Mucosa of descending colon (tissue), 3 donors: ENCODE measurements at regions not wholly inside any gene's neighbourhood (a gene's known extent, or its start where the extent isn't known, plus 50 kb on each side); places are given as distances from the start of the nearest gene placed in this dataset.

Experiments
- ATAC-seq: fragments of 200-7000 bp; cut with Tn5 transposase; one replicate; pipeline ENCODE4 v1.9.1; 2020; ENCODE audit warnings: mild to moderate bottlenecking, moderate library complexity
- DNase-seq, 3 donors: peaks; one replicate each; pipeline ENCODE4 v3.0.0-alpha.2; 2020
- H3K36me3 ChIP-seq: fragments of 200-600 bp; one replicate; pipeline ENCODE4 v1.8.0; 2021; ENCODE audit warnings: low read depth, mild to moderate bottlenecking
- H3K4me1 ChIP-seq: fragments of 200-600 bp; one replicate; pipeline ENCODE4 v1.8.0; 2021; ENCODE audit warnings: low read depth, mild to moderate bottlenecking
- H3K4me3 ChIP-seq: fragments of 200-600 bp; one replicate; pipeline ENCODE4 v1.8.0; 2021; ENCODE audit warnings: mild to moderate bottlenecking
- H3K9me3 ChIP-seq: fragments of 200-600 bp; one replicate; pipeline ENCODE4 v1.8.0; 2021; ENCODE audit warnings: mild to moderate bottlenecking
- intact Hi-C, 2 donors: fragments of 100-400 bp; cut with DNase I in 1 of 2; cut with micrococcal nuclease in 1 of 2; formaldehyde crosslinking; loops; one replicate each; pipeline versions ENCODE4 v1.11.0 to v1.11.1; 2022; cut with DNase I, micrococcal nuclease
- TF ChIP-seq, protein P1 (sequence below): fragments of 200-600 bp; IDR thresholded peaks from one replicate; pipeline ENCODE4 v1.8.0; 2022; ENCODE audit warnings: antibody characterized with exemption, mild to moderate bottlenecking
- donor health status: DM: no; HTN: no; CAD: no; lungs with moderate emphysema.
- donor health status: DM: no; HTN: no; CAD: no.
- donor health status: DM: no; HTN: yes; CAD: no.

DNA sequence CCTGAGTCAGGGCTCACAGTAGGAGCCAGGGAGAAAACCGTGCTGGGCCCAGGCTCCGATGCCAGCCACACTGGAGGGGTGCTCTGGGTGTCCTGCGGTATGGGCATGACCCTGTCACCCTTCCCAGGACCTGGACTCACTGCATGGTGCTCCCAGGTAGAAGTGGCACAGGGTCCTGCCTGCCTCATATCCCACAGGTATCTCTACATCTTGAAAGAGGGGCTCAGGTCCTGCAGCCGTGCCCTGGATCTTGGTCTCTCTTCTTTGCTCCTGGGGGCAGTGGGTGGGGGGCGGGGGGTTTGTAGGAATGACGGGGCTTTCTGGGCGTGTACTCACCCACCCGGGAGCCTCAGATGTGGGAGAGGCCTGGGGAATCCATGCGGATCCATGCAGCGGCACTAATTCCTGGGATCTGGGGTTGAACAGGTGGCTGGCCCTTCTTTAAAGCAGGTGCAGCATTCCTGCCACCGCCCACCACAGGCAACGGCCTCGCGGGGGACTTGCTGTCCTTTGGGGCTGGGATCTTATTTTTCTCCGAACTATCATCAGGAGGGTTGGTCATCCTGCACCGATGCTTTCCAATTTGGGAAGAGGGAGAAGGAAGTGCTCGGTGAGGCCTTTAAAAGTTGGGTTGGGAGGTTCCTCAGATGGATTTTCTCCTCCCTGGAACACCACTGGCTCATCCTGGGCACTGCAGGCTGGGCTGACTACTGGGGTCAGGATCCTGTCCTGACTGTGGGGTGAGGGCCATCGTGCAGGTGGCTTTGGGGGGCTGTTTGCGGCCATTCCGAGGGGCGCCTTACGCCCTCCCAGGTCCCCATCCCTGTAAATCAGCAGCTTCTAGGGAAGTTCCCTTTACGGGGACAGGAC lies 886.4 kb downstream of the BRD1 start:
- TF ChIP-seq, protein P1, sequence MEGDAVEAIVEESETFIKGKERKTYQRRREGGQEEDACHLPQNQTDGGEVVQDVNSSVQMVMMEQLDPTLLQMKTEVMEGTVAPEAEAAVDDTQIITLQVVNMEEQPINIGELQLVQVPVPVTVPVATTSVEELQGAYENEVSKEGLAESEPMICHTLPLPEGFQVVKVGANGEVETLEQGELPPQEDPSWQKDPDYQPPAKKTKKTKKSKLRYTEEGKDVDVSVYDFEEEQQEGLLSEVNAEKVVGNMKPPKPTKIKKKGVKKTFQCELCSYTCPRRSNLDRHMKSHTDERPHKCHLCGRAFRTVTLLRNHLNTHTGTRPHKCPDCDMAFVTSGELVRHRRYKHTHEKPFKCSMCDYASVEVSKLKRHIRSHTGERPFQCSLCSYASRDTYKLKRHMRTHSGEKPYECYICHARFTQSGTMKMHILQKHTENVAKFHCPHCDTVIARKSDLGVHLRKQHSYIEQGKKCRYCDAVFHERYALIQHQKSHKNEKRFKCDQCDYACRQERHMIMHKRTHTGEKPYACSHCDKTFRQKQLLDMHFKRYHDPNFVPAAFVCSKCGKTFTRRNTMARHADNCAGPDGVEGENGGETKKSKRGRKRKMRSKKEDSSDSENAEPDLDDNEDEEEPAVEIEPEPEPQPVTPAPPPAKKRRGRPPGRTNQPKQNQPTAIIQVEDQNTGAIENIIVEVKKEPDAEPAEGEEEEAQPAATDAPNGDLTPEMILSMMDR, result no peak
- Histone ChIP-seq H3K4me1 (no peaks in the 10 kb centered on the region), H3K9me3 (no peaks in the 10 kb centered on the region), H3K36me3 (no peaks in the 10 kb centered on the region), H3K4me3 (no peak overlapping the region)
- intact Hi-C loops, result no loop called here
- ATAC-seq (no peak), DNase-seq (no peak)

DNA sequence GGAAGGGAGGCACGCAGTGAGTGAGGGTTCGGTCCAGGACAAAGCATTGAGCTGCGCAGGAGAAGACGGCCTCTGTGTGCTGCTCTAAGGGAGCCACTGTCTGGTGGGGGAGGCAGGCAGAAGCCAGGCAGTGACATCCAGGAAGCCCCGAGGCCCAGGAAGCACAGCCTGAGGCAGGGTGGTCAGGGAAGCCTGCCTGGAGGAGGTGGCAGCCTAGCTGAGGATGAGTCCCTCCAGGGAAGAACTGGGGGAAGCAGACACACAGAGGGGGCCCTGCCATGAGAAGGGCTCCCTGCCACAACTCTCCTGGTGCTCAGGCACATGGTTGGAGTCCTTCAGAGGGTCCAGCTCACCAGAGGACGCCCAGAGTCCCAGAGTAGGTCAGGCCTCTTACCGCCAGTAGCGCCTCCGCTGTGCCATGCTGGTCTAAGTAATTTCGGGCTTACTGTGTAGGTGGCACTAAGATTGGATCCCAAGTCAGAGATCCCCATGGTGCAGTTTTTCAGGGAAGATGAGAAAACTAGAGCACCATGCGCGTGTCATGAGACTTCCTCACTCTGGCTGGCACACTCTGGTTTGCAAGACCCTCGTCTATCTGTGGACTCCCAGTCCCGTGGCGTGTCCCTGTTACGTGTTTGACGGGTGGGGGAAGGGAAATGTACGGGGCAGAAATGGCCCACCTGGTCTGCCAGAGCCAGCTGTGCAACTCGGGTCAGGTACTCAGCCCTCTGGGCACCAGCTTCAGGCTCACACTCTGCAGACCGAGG lies 887.2 kb downstream of the BRD1 start:
- TF ChIP-seq, protein P1, result no peak
- Histone ChIP-seq H3K9me3 (no peaks in the 10 kb centered on the region), H3K36me3 (no peaks in the 10 kb centered on the region), H3K4me1 (no peaks in the 10 kb centered on the region), H3K4me3 (no peak overlapping the region)
- ATAC-seq (no peak), DNase-seq (no peak)
- intact Hi-C loops, result no loop called here

DNA sequence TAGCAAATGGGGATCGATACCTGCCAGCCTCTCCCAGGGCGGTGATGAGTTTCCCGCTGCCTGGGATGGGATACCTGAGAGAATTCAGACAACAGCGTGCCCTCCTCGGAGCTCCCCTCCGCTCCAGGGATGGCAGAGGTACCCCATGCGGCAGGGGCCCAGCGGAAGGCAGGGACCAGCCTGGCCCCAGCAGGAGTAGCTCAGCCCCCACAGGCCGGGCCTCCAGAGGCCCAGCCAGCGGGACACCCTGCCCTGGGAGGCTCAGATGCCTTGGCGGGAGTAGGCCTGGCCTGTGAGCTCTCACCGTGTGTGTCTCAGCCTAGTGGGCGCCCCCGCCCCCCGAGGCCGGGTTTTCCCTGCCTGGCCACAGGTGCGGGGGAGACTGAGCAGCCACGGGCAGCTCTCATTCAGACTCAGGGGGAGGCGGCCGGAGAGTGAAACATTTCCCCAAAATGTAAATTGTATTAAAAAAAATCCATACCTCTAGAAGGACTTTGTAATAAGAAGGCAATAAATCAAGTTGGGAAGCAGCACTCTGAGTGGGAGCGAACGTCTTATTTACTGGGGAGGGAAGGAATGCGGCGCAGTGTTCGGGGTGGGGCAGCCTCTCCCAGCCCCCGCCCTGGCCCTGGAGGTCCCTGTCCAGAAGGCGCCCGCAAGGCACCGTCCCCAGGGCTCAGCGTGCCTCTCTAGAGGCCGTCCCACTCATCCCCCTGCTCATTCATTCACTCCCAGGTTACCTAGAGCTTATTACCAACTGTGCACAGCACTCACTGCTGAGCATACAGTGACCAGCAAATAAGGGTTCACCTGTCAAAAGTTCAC lies 888.0 kb downstream of the BRD1 start:
- no peaks in the 10 kb centered on the region for H3K9me3 ChIP-seq
- intact Hi-C loops, result no loop called here
- DNase-seq, result no peak
- TF ChIP-seq, protein P1, result no peak
- H3K36me3 ChIP-seq, result no peaks in the 10 kb centered on the region
- no peak for ATAC-seq
- H3K4me3 ChIP-seq, result no peak overlapping the region
- no peaks in the 10 kb centered on the region for H3K4me1 ChIP-seq

DNA sequence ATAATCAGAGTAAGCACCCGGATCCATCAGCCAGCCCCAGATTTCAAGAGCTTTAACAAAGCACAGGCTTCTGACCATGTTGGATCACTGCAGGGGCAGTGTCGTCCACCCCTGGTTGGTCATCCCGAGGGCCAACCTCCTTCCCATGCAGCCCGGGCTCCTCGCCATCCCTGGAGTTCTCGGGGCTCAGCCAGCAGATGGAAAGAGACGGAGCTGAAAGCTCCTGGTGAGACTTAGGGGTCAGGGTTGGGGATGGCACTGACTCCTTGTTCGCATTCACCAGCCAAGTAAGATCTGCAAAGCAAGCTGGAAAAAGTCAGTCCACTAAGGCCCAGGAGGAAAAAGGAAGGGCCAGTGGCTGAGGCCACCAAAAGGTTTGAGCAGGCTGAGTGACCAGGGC lies 888.9 kb downstream of the BRD1 start:
- TF ChIP-seq, protein P1, result no peak
- intact Hi-C loops, result no loop called here
- ATAC-seq (no peak), DNase-seq (no peak)
- Histone ChIP-seq H3K36me3 (no peaks in the 10 kb centered on the region), H3K4me3 (no peak overlapping the region), H3K4me1 (no peaks in the 10 kb centered on the region), H3K9me3 (no peaks in the 10 kb centered on the region)

DNA sequence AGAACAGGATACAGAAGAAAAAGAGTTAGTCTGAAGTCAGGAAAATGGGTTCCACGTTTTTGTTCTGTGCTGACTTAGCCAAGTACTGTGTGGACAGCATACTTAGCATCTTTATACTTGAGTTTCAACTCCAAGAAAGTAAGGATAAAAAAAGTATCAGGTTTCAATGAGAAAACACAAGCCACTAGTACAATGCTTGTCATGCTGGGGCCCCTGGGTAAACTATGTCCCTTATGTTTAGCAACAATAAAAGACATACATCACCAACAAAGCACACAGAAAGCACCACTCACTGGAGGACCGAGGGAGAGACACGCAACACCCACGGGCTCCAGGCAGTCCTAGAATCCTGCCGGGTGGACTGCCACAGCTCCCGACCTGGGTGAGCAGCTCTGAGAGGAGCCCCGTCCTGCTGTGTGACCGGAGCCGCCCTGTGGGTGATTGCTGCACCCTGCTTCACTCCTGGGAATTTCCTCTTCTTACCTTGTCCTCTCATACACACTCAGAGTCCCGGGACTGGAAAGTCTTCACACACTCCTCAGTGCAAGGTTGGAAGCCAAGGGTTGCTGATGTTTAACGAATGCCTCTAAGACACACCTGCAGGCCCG lies 890.5 kb downstream of the BRD1 start:
- no peaks in the 10 kb centered on the region for H3K36me3 ChIP-seq
- TF ChIP-seq, protein P1, result no peak
- H3K4me1 ChIP-seq, result no peaks in the 10 kb centered on the region
- DNase-seq (no peak), ATAC-seq (no peak)
- intact Hi-C loops, result no loop called here
- no peak overlapping the region for H3K4me3 ChIP-seq
- H3K9me3 ChIP-seq, result no peaks in the 10 kb centered on the region
